HCT116 (cell line): ENCODE measurements at regions not wholly inside any gene's neighbourhood (a gene's known extent, or its start where the extent isn't known, plus 50 kb on each side); places are given as distances from the start of the nearest gene placed in this dataset.

ENCODE experiments used
- ATAC-seq: fragments of 200-7000 bp; cut with Tn5 transposase; 2 replicates; pipeline ENCODE4 v1.9.1; 2020; ENCODE audit warnings: mild to moderate bottlenecking, moderate library complexity
- BruUV-seq: library from RNA; stranded (reverse); fragments of 400-500 nt; replicated peaks from 2 replicates; lab custom pipeline; 2021; lab: Mats Ljungman, UMichigan
- CTCF ChIA-PET: fragments of 300-600 bp; sonication (Branson Sonifier 250); formaldehyde crosslinking; loops from one replicate; lab custom pipeline; 2021; ENCODE audit warnings: antibody characterized with exemption; lab: Charles Lee
- POLR2A ChIA-PET: fragments of 300-600, 350-600 bp; sonication (Branson Sonifier 250); formaldehyde crosslinking; loops from one replicate; lab custom pipeline; 2021; ENCODE audit warnings: antibody characterized with exemption; lab: Charles Lee
- RAD21 ChIA-PET, 2 experiments: fragments of 300-600 bp; sonication (Branson Sonifier 250); formaldehyde crosslinking; loops; one replicate each; lab custom pipeline; 2023; ENCODE audit warnings: low total read pairs in 2 of 2; ENCODE audit not compliant: uncharacterized antibody in 2 of 2, unreplicated experiment in 2 of 2, low non-redundant PET in 1 of 2; lab: Charles Lee
- DNase-seq: peaks from one replicate; pipeline ENCODE4 v3.0.0-alpha.2; 2010; ENCODE audit warnings: low read depth, low spot score
- H2AFZ ChIP-seq: fragments of 200-600 bp; shearing (Covaris generic), sonication (generic); 2 replicates; pipeline ENCODE4 v1.6.1; 2017; ENCODE audit warnings: low read depth, mixed run types, mixed read lengths, antibody characterized with exemption, low read length; ENCODE audit not compliant: poor library complexity, severe bottlenecking
- H3K27ac ChIP-seq: 2 replicates; pipeline ENCODE4 v1.5.1; 2012; ENCODE audit warnings: low read depth, low read length
- H3K27me3 ChIP-seq: fragments of 200-600 bp; sonication (generic); 2 replicates; pipeline ENCODE4 v1.6.1; 2016; ENCODE audit warnings: mixed run types, low read length, mixed read lengths; ENCODE audit not compliant: insufficient read depth
- H3K36me3 ChIP-seq, 2 experiments: fragments of 200-500 bp in 1 of 2; fragments of 200-600 bp in 1 of 2; sonication (Bioruptor generic) in 1 of 2; sonication (generic) in 1 of 2; 2 replicates each; pipeline versions ENCODE4 v1.5.1 to v1.6.1; 2014 to 2016; ENCODE audit warnings: low read length in 2 of 2, inconsistent platforms in 1 of 2, mixed read lengths in 1 of 2, mixed run types in 1 of 2; ENCODE audit not compliant: insufficient read depth in 2 of 2, control insufficient read depth in 1 of 2
- H3K4me1 ChIP-seq, 2 experiments: fragments of 200-600 bp in 1 of 2; sonication (generic) in 1 of 2; 2 replicates each; pipeline versions ENCODE4 v1.5.1 to v1.6.1; 2012 to 2017; ENCODE audit warnings: low read length in 2 of 2, inconsistent platforms in 1 of 2, mild to moderate bottlenecking in 1 of 2, mixed read lengths in 1 of 2, mixed run types in 1 of 2, moderate library complexity in 1 of 2; ENCODE audit not compliant: insufficient read depth in 2 of 2, control insufficient read depth in 1 of 2
- H3K4me2 ChIP-seq: fragments of 200-600 bp; sonication (generic); 2 replicates; pipeline ENCODE4 v1.6.1; 2017; ENCODE audit warnings: mixed run types, low read length, mixed read lengths
- H3K4me3 ChIP-seq, 2 experiments: fragments of 200-600 bp in 1 of 2; sonication (generic) in 1 of 2; replicated peaks in 1 of 2; 2 replicates each; pipeline ENCODE4 v1.5.1; 2011 to 2016; ENCODE audit warnings: low read length in 2 of 2, control low read depth in 1 of 2, low read depth in 1 of 2, mild to moderate bottlenecking in 1 of 2, mixed read lengths in 1 of 2, mixed run types in 1 of 2
- H3K79me2 ChIP-seq: fragments of 200-600 bp; sonication (generic); 2 replicates; pipeline ENCODE4 v1.6.1; 2017; ENCODE audit warnings: mild to moderate bottlenecking, mixed run types, low read length, moderate library complexity, mixed read lengths; ENCODE audit not compliant: insufficient read depth
- H3K9ac ChIP-seq: fragments of 200-600 bp; sonication (generic); 2 replicates; pipeline ENCODE4 v1.6.1; 2016; ENCODE audit warnings: low read length, mixed read lengths
- H3K9me2 ChIP-seq: fragments of 200-600 bp; sonication (generic), shearing (Covaris generic); 2 replicates; pipeline ENCODE4 v1.6.1; 2017; ENCODE audit warnings: mixed run types, mild to moderate bottlenecking, moderate library complexity; ENCODE audit not compliant: insufficient read depth
- H3K9me3 ChIP-seq, 2 experiments: fragments of 200-500 bp in 1 of 2; fragments of 200-600 bp in 1 of 2; sonication (Bioruptor generic) in 1 of 2; sonication (generic) in 1 of 2; 2 replicates each; pipeline ENCODE4 v1.6.1; 2014 to 2017; ENCODE audit warnings: low read length in 2 of 2, mixed read lengths in 2 of 2, inconsistent platforms in 1 of 2, low read depth in 1 of 2, mild to moderate bottlenecking in 1 of 2, mixed run types in 1 of 2, moderate library complexity in 1 of 2; ENCODE audit not compliant: control insufficient read depth in 1 of 2, insufficient read depth in 1 of 2
- H4K20me1 ChIP-seq: fragments of 200-600 bp; sonication (generic), shearing (Covaris generic); 2 replicates; pipeline ENCODE4 v1.6.1; 2017; ENCODE audit warnings: mixed run types, mild to moderate bottlenecking, moderate library complexity; ENCODE audit not compliant: insufficient read depth
- ATF3 ChIP-seq: IDR thresholded peaks from 2 replicates; pipeline ENCODE4 v1.6.1; 2012
- CBX3 ChIP-seq: IDR thresholded peaks from 2 replicates; pipeline ENCODE4 v1.6.1; 2012; ENCODE audit warnings: low read depth
- CEBPB ChIP-seq: IDR thresholded peaks from 2 replicates; pipeline ENCODE4 v1.6.1; 2012; ENCODE audit warnings: low read depth
- CTCF ChIP-seq, 3 experiments: fragments of 200-600 bp in 1 of 3; sonication (generic) in 1 of 3; IDR thresholded peaks in 2 of 3; conservative IDR thresholded peaks in 1 of 3; 2 replicates each; pipeline ENCODE4 v1.5.1; 2012 to 2017; ENCODE audit warnings: low read depth in 2 of 3, low read length in 2 of 3, antibody characterized with exemption in 1 of 3, borderline replicate concordance in 1 of 3, control low read depth in 1 of 3, mild to moderate bottlenecking in 1 of 3, mixed read lengths in 1 of 3, mixed run types in 1 of 3, moderate library complexity in 1 of 3; ENCODE audit not compliant: insufficient read depth in 1 of 3
- EGR1 ChIP-seq: IDR thresholded peaks from 2 replicates; pipeline ENCODE4 v1.6.1; 2012; ENCODE audit warnings: low read depth
- ELF1 ChIP-seq: IDR thresholded peaks from 2 replicates; pipeline ENCODE4 v1.6.1; 2012; ENCODE audit warnings: low read depth, borderline replicate concordance
- EZH2 ChIP-seq: fragments of 200-600 bp; sonication (generic); IDR thresholded peaks from 2 replicates; pipeline ENCODE4 v1.6.1; 2017; ENCODE audit warnings: antibody characterized with exemption, mixed run types
- EZH2phosphoT487 ChIP-seq: fragments of 200-600 bp; IDR thresholded peaks from 2 replicates; pipeline ENCODE4 v1.6.1; 2018; ENCODE audit warnings: antibody characterized with exemption, borderline replicate concordance
- FOSL1 ChIP-seq: IDR thresholded peaks from 2 replicates; pipeline ENCODE4 v1.6.1; 2012; ENCODE audit warnings: low read depth
- JUND ChIP-seq: IDR thresholded peaks from 2 replicates; pipeline ENCODE4 v1.6.1; 2012
- MAX ChIP-seq: IDR thresholded peaks from 2 replicates; pipeline ENCODE4 v1.6.1; 2012
- POLR2A ChIP-seq: IDR thresholded peaks from 2 replicates; pipeline ENCODE4 v1.7.0; 2011; ENCODE audit warnings: borderline replicate concordance; ENCODE audit not compliant: insufficient read depth, insufficient read length; ENCODE audit errors: extremely low read depth
- RAD21 ChIP-seq: IDR thresholded peaks from 2 replicates; pipeline ENCODE4 v1.6.1; 2012; ENCODE audit warnings: low read depth, mild to moderate bottlenecking
- SIN3A ChIP-seq: IDR thresholded peaks from 2 replicates; pipeline ENCODE4 v1.6.1; 2012; ENCODE audit warnings: low read depth
- SP1 ChIP-seq: IDR thresholded peaks from 2 replicates; pipeline ENCODE4 v1.6.1; 2012; ENCODE audit warnings: low read depth
- SRF ChIP-seq: IDR thresholded peaks from 2 replicates; pipeline ENCODE4 v1.6.1; 2012; ENCODE audit warnings: low read depth
- TCF7L2 ChIP-seq: IDR thresholded peaks from 2 replicates; pipeline ENCODE4 v1.7.0; 2011; ENCODE audit warnings: borderline replicate concordance, inconsistent platforms; ENCODE audit not compliant: insufficient read depth, insufficient read length; ENCODE audit errors: extremely low read depth
- ZBTB33 ChIP-seq: IDR thresholded peaks from 2 replicates; pipeline ENCODE4 v1.6.1; 2011; ENCODE audit warnings: mild to moderate bottlenecking, low read length, moderate library complexity; ENCODE audit not compliant: insufficient replicate concordance; ENCODE audit errors: extremely low read depth
- ZFX ChIP-seq: fragments of 450-650 bp; IDR thresholded peaks from 2 replicates; pipeline ENCODE4 v1.6.1; 2017
- intact Hi-C: fragments of 100-400 bp; cut with micrococcal nuclease; formaldehyde crosslinking; loops from 2 replicates; pipeline ENCODE4 v1.10.0; 2022

GRCh38 chr20:7301807-7302206 is 534.3 kb downstream of the BMP2 start (continued):
- no peak for TF ChIP-seq EZH2phosphoT487
- no peak for TF ChIP-seq ATF3
- no peak for TF ChIP-seq SP1
- TF ChIP-seq ZFX, result no peak
- TF ChIP-seq TCF7L2, result no peak
- TF ChIP-seq CTCF (IDR thresholded peaks at IDR 0.05 in 2 of 3, conservative IDR thresholded peaks at IDR 0.05 in 1 of 3; ENCODE audit: borderline replicate concordance in 1 of 3, insufficient read depth in 1 of 3, low read depth in 2 of 3, low read length in 2 of 3), result no peak

GRCh38 chr20:7302250-7302649 is 534.8 kb downstream of the BMP2 start:
- POLR2A ChIA-PET, result no interaction called here
- Histone ChIP-seq H3K9me2 (no peaks in the 10 kb centered on the region), H3K79me2 (no peaks in the 10 kb centered on the region), H3K4me3 (no peak overlapping the region), H3K27ac (no peak overlapping the region), H2AFZ (no peak overlapping the region), H3K27me3 (no peaks in the 10 kb centered on the region), H3K4me2 (no peak overlapping the region), H3K36me3 (no peaks in the 10 kb centered on the region), H4K20me1 (no peaks in the 10 kb centered on the region), H3K4me1 (no peaks in the 10 kb centered on the region), H3K9me3 (peaks cover 0 to 17% of the 10 kb centered on the region in 2 experiments; a peak in 1 of 4 replicates), H3K9ac (no peak overlapping the region)
- BruUV-seq, result no TSS peak
- RAD21 ChIA-PET, result no interaction called here
- ATAC-seq, result no peak
- intact Hi-C loops, result no loop called here
- no peak for DNase-seq
- CTCF ChIA-PET, result interaction anchor here (1.1 kb wide), 1 partner anchor 16 kb away, joined by 4 read pairs; no protein-coding TSS in a partner anchor
- no peak for TF ChIP-seq MAX
- TF ChIP-seq RAD21, result no peak
- TF ChIP-seq SRF, result no peak
- no peak for TF ChIP-seq SIN3A
- TF ChIP-seq EZH2, result no peak
- no peak for TF ChIP-seq EGR1
- TF ChIP-seq POLR2A, result no peak
- TF ChIP-seq CEBPB, result no peak
- no peak for TF ChIP-seq EZH2phosphoT487
- TF ChIP-seq ZFX, result no peak
- no peak for TF ChIP-seq FOSL1
- no peak for TF ChIP-seq ZBTB33
- no peak for TF ChIP-seq ATF3
- TF ChIP-seq SP1, result no peak
- no peak for TF ChIP-seq CBX3
- TF ChIP-seq JUND, result no peak
- no peak for TF ChIP-seq ELF1
